K562 (cell line): ENCODE measurements at regions not wholly inside any gene's neighbourhood (a gene's known extent, or its start where the extent isn't known, plus 50 kb on each side); places are given as distances from the start of the nearest gene placed in this dataset.

Experiments
- ATAC-seq: fragments of 200-7000 bp; cut with Tn5 transposase; 3 replicates; pipeline ENCODE4 v1.9.1; 2020; ENCODE audit warnings: moderate library complexity
- BruUV-seq: library from RNA; stranded (reverse); fragments of 400-500 nt; replicated peaks from 2 replicates; lab custom pipeline; 2021; lab: Mats Ljungman, UMichigan
- CTCF ChIA-PET: fragments of 300-600 bp; formaldehyde crosslinking; extraction: SDS; loops from one replicate; lab custom pipeline; 2021; ENCODE audit warnings: low intra/inter-chr PET ratio; lab: Yijun Ruan, JAX
- POLR2A ChIA-PET: fragments of 300-600, 350-650 bp; sonication (Branson Sonifier 250); formaldehyde crosslinking; extraction: SDS; loops from one replicate; lab custom pipeline; 2021; ENCODE audit warnings: antibody characterized with exemption, inconsistent platforms; lab: Yijun Ruan, JAX
- DNase-seq, 4 experiments: peaks; one replicate each; pipeline versions ENCODE4 v3.0.0 to v3.0.0-alpha.2; 2011 to 2018; ENCODE audit warnings: low spot score in 3 of 4, mixed read lengths in 3 of 4; ENCODE audit errors: extremely low read depth in 1 of 4
- FAIRE-seq: peaks from 2 replicates; lab custom pipeline; 2011; peaks lifted over from hg19 to GRCh38; lab: Jason Lieb, UNC
- H2AFZ ChIP-seq: 2 replicates; pipeline ENCODE4 v1.6.0; 2011; ENCODE audit warnings: low read depth, low read length, control low read depth, inconsistent platforms
- H3K27ac ChIP-seq: fragments of 200-600 bp; 3 replicates; pipeline ENCODE4 v1.8.0; 2011; ENCODE audit warnings: low read depth, mild to moderate bottlenecking, control low read depth, inconsistent platforms, low read length, moderate library complexity, mixed read lengths; ENCODE audit errors: extremely low read depth
- H3K27me3 ChIP-seq, 2 experiments: fragments of 300-600 bp in 1 of 2; 2 replicates in 1 of 2; 3 replicates in 1 of 2; pipeline versions ENCODE4 v1.6.0 to v1.8.0; 2011; ENCODE audit warnings: inconsistent platforms in 2 of 2, low read length in 2 of 2, mild to moderate bottlenecking in 1 of 2, mixed read lengths in 1 of 2, moderate library complexity in 1 of 2; ENCODE audit not compliant: control insufficient read depth in 2 of 2, insufficient read depth in 2 of 2
- H3K36me3 ChIP-seq: fragments of 300-600 bp; 3 replicates; pipeline ENCODE4 v1.8.0; 2011; ENCODE audit warnings: mild to moderate bottlenecking, low read length, inconsistent platforms; ENCODE audit not compliant: control insufficient read depth, insufficient read depth
- H3K4me1 ChIP-seq, 2 experiments: fragments of 200-600 bp in 1 of 2; replicated peaks in 1 of 2; 2 replicates in 1 of 2; 3 replicates in 1 of 2; pipeline versions ENCODE4 v1.5.1 to v1.8.0; 2011; ENCODE audit warnings: inconsistent platforms in 2 of 2, low read length in 2 of 2, mild to moderate bottlenecking in 1 of 2, mixed read lengths in 1 of 2, moderate library complexity in 1 of 2; ENCODE audit not compliant: control insufficient read depth in 2 of 2, insufficient read depth in 2 of 2
- H3K4me2 ChIP-seq: 2 replicates; pipeline ENCODE4 v1.6.1; 2011; ENCODE audit warnings: low read length, control low read depth, inconsistent platforms, mixed read lengths; ENCODE audit not compliant: insufficient read depth
- H3K4me3 ChIP-seq: fragments of 200-600 bp; sonication (generic), shearing (Covaris generic); 2 replicates; pipeline ENCODE4 v1.5.1; 2016; ENCODE audit warnings: control low read depth, inconsistent platforms
- H3K79me2 ChIP-seq: fragments of 200-600 bp; 3 replicates; pipeline ENCODE4 v1.8.0; 2011; ENCODE audit warnings: low read length, inconsistent platforms; ENCODE audit not compliant: control insufficient read depth, insufficient read depth
- H3K9ac ChIP-seq, 2 experiments: 2 replicates each; pipeline versions ENCODE4 v1.6.0 to v1.6.1; 2011; ENCODE audit warnings: low read depth in 2 of 2, low read length in 2 of 2, control low read depth in 1 of 2, inconsistent platforms in 1 of 2, mild to moderate bottlenecking in 1 of 2, mixed read lengths in 1 of 2; ENCODE audit not compliant: insufficient read depth in 1 of 2
- H3K9me1 ChIP-seq: one replicate; pipeline ENCODE4 v1.6.0; 2011; ENCODE audit warnings: inconsistent platforms, mild to moderate bottlenecking, low read length, moderate library complexity; ENCODE audit not compliant: control insufficient read depth, insufficient read depth
- H3K9me3 ChIP-seq: replicated peaks from 2 replicates; pipeline ENCODE4 v1.5.1; 2011; ENCODE audit warnings: low read depth, low read length, inconsistent platforms; ENCODE audit not compliant: control insufficient read depth, insufficient read depth
- H4K20me1 ChIP-seq: replicated peaks from 2 replicates; pipeline ENCODE4 v1.6.1; 2011; ENCODE audit warnings: low read length, inconsistent platforms, mixed read lengths; ENCODE audit not compliant: control insufficient read depth, insufficient read depth
- EP300 ChIP-seq: IDR thresholded peaks from 2 replicates; pipeline ENCODE4 v1.6.1; 2012; ENCODE audit warnings: low read length, improper control_type of control experiment
- HNRNPK ChIP-seq: fragments of 200-400 bp; formaldehyde crosslinking; IDR thresholded peaks from one replicate; pipeline ENCODE4 v1.6.1; 2018; ENCODE audit warnings: mild to moderate bottlenecking, low read depth, low read length; ENCODE audit not compliant: poor library complexity, severe bottlenecking
- POLR2G ChIP-seq: fragments of 200-400 bp; formaldehyde crosslinking; IDR thresholded peaks from 2 replicates; pipeline ENCODE4 v1.6.1; 2017; ENCODE audit warnings: low read depth, mild to moderate bottlenecking, antibody characterized with exemption, low read length, moderate library complexity
- SREBF2 ChIP-seq: sonication (generic); formaldehyde crosslinking; IDR thresholded peaks from 2 replicates; pipeline ENCODE4 v1.4.0; 2020; ENCODE audit warnings: mild to moderate bottlenecking, missing genetic modification reagents
- TARDBP ChIP-seq: fragments of 450-650 bp; IDR thresholded peaks from 2 replicates; pipeline ENCODE4 v1.6.1; 2016
- ZFPM2 ChIP-seq: fragments of 250-450 bp; sonication (Bioruptor Pico); IDR thresholded peaks from 2 replicates; pipeline ENCODE4 v1.5.1; 2022; ENCODE audit warnings: mild to moderate bottlenecking
- ZNF263 ChIP-seq: sonication (generic); formaldehyde crosslinking; IDR thresholded peaks from 2 replicates; pipeline ENCODE4 v1.8.0; 2022; ENCODE audit warnings: mild to moderate bottlenecking, missing genetic modification reagents, borderline replicate concordance
- ZNF3 ChIP-seq: fragments of 250-450 bp; sonication (Bioruptor Pico); IDR thresholded peaks from 2 replicates; pipeline ENCODE4 v1.5.0; 2021; ENCODE audit warnings: mild to moderate bottlenecking, moderate library complexity
- ZNF324 ChIP-seq: fragments of 250-450 bp; sonication (Bioruptor Pico); IDR thresholded peaks from 2 replicates; pipeline ENCODE4 v1.4.0; 2020; ENCODE audit warnings: mild to moderate bottlenecking
- in situ Hi-C: fragments of 300-500 bp; cut with MboI; formaldehyde crosslinking; loops from 4 replicates; pipeline ENCODE4 v1.15.0; 2018; ENCODE audit warnings: inconsistent platforms, mixed read lengths
- intact Hi-C: fragments of 100-400 bp; cut with micrococcal nuclease; formaldehyde crosslinking; loops from 2 replicates; pipeline ENCODE4 v1.14.2; 2022
- TF ChIP-seq, protein P1 (sequence below): fragments of 200-800 bp; sonication (Bioruptor generic); IDR thresholded peaks from 2 replicates; pipeline ENCODE4 v1.6.1; 2017; ENCODE audit warnings: missing genetic modification characterization, missing compliant biosample characterization
- TF ChIP-seq, protein P2 (sequence below): IDR thresholded peaks from 3 replicates; pipeline ENCODE4 v1.6.1; 2011; ENCODE audit warnings: borderline replicate concordance, mild to moderate bottlenecking; ENCODE audit not compliant: insufficient read length, insufficient read depth

DNA sequence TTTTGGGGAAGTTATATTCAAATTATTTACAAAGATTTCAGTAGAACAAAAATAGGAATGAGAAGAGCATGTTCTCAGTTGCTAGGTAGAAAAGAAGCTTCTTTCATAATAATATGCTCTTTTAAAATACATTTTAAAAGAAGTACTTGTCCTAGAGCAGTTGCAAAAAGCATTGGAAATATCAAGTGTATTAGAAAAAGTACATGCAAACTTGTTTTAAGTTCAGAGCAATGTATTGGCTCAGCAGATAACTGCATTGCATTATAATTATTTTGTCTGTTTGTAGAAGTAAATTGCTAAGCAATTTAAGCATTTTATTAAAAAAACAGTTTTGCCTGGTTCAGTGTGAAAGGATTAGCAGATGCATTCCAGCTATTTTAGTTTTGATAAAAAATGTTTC lies 806.4 kb downstream of the USP25 start:
- TF ChIP-seq SREBF2 (CRISPR knock-in tag) (no peak), ZNF3 (CRISPR knock-in tag) (no peak), TARDBP (no peak), HNRNPK (no peak), POLR2G (no peak), EP300 (no peak), ZNF263 (no peak), ZFPM2 (CRISPR knock-in tag) (no peak), ZNF324 (CRISPR knock-in tag) (no peak)
- TF ChIP-seq, protein P1, sequence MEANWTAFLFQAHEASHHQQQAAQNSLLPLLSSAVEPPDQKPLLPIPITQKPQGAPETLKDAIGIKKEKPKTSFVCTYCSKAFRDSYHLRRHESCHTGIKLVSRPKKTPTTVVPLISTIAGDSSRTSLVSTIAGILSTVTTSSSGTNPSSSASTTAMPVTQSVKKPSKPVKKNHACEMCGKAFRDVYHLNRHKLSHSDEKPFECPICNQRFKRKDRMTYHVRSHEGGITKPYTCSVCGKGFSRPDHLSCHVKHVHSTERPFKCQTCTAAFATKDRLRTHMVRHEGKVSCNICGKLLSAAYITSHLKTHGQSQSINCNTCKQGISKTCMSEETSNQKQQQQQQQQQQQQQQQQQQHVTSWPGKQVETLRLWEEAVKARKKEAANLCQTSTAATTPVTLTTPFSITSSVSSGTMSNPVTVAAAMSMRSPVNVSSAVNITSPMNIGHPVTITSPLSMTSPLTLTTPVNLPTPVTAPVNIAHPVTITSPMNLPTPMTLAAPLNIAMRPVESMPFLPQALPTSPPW (CRISPR knock-in tag): no peak
- TF ChIP-seq, protein P2, sequence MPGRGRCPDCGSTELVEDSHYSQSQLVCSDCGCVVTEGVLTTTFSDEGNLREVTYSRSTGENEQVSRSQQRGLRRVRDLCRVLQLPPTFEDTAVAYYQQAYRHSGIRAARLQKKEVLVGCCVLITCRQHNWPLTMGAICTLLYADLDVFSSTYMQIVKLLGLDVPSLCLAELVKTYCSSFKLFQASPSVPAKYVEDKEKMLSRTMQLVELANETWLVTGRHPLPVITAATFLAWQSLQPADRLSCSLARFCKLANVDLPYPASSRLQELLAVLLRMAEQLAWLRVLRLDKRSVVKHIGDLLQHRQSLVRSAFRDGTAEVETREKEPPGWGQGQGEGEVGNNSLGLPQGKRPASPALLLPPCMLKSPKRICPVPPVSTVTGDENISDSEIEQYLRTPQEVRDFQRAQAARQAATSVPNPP: no peak
- TF ChIP-seq, all 486 proteins: peak for 0
- DNase-seq: no peak
- no peaks in the 10 kb centered on the region for H3K27me3 ChIP-seq
- no peak overlapping the region for H3K27ac ChIP-seq
- no peak for ATAC-seq
- no peaks in the 10 kb centered on the region for H3K36me3 ChIP-seq
- POLR2A ChIA-PET: no interaction called here
- H3K9me1 ChIP-seq: no peaks in the 10 kb centered on the region
- in situ Hi-C loops (no loop called here), intact Hi-C loops (no loop called here)
- no peaks in the 10 kb centered on the region; the same call in 1 of the 2 replicates for H3K9me3 ChIP-seq
- no peak for FAIRE-seq
- no peaks in the 10 kb centered on the region for H4K20me1 ChIP-seq
- H3K4me2 ChIP-seq: no peak overlapping the region
- CTCF ChIA-PET: no interaction called here
- no peaks in the 10 kb centered on the region for H3K4me1 ChIP-seq
- BruUV-seq: no TSS peak
- H3K9ac ChIP-seq: no peak overlapping the region
- H2AFZ ChIP-seq: no peak overlapping the region
- H3K79me2 ChIP-seq: no peaks in the 10 kb centered on the region
- no peak overlapping the region for H3K4me3 ChIP-seq
